Upper lobe of right lung (tissue), 1 donor: ENCODE measurements at regions not wholly inside any gene's neighbourhood (a gene's known extent, or its start where the extent isn't known, plus 50 kb on each side); places are given as distances from the start of the nearest gene placed in this dataset.

Experiments used
- ATAC-seq: fragments of 200-7000 bp; cut with Tn5 transposase; one replicate; pipeline ENCODE4 v1.9.1; 2020; ENCODE audit warnings: mild to moderate bottlenecking, moderate library complexity
- DNase-seq: peaks from one replicate; pipeline ENCODE4 v3.0.0-alpha.2; 2020
- H3K27ac ChIP-seq: fragments of 200-600 bp; one replicate; pipeline ENCODE4 v1.8.0; 2022
- H3K27me3 ChIP-seq: fragments of 200-600 bp; one replicate; pipeline ENCODE4 v1.8.0; 2022; ENCODE audit warnings: mild to moderate bottlenecking
- H3K36me3 ChIP-seq: fragments of 200-600 bp; one replicate; pipeline ENCODE4 v1.8.0; 2022
- H3K4me1 ChIP-seq: fragments of 200-600 bp; one replicate; pipeline ENCODE4 v1.8.0; 2022
- H3K4me3 ChIP-seq: fragments of 200-600 bp; one replicate; pipeline ENCODE4 v1.8.0; 2022; ENCODE audit warnings: mild to moderate bottlenecking
- H3K9me3 ChIP-seq: fragments of 200-600 bp; one replicate; pipeline ENCODE4 v1.8.0; 2022
- CTCF ChIP-seq: fragments of 200-600 bp; IDR thresholded peaks from one replicate; pipeline ENCODE4 v1.8.0; 2022; ENCODE audit warnings: antibody characterized with exemption
- intact Hi-C: fragments of 100-400 bp; cut with DNase I; formaldehyde crosslinking; loops from one replicate; pipeline ENCODE4 v1.11.0; 2022
- donor health status: DM: no; HTN: yes; CAD: no; lungs with severe emphysema.

- Histone ChIP-seq H3K27me3 (no peaks in the 10 kb centered on the region), H3K4me1 (no peaks in the 10 kb centered on the region), H3K36me3 (no peaks in the 10 kb centered on the region), H3K9me3 (no peaks in the 10 kb centered on the region), H3K4me3 (no peak overlapping the region), H3K27ac (no peak overlapping the region)
- intact Hi-C loops = no loop called here
- DNase-seq (no peak), ATAC-seq (no peak)
- no peak for TF ChIP-seq CTCF
Measured at GRCh38 chr10:117921421-117921820, 125.3 kb downstream of the RAB11FIP2 start.

- Histone ChIP-seq H3K27me3 (no peaks in the 10 kb centered on the region), H3K9me3 (no peaks in the 10 kb centered on the region), H3K4me1 (no peaks in the 10 kb centered on the region), H3K36me3 (no peaks in the 10 kb centered on the region), H3K27ac (no peak overlapping the region), H3K4me3 (no peak overlapping the region)
- ATAC-seq = no peak
- intact Hi-C loops = no loop called here
- DNase-seq = no peak
- TF ChIP-seq CTCF = no peak
Measured at GRCh38 chr10:117924820-117925219, 121.9 kb downstream of the RAB11FIP2 start.

GRCh38 chr10:117925369-117925768, 121.4 kb downstream of the RAB11FIP2 start:
- Histone ChIP-seq H3K36me3 (no peaks in the 10 kb centered on the region), H3K9me3 (no peaks in the 10 kb centered on the region), H3K4me3 (no peak overlapping the region), H3K27me3 (no peaks in the 10 kb centered on the region), H3K27ac (no peak overlapping the region), H3K4me1 (no peaks in the 10 kb centered on the region)
- no peak for DNase-seq
- TF ChIP-seq CTCF = no peak
- no peak for ATAC-seq
- intact Hi-C loops = no loop called here

- intact Hi-C loops = no loop called here
- H3K27ac ChIP-seq = no peak overlapping the region
- no peaks in the 10 kb centered on the region for H3K27me3 ChIP-seq
- H3K4me1 ChIP-seq = no peaks in the 10 kb centered on the region
- no peaks in the 10 kb centered on the region for H3K9me3 ChIP-seq
- DNase-seq (no peak), ATAC-seq (no peak)
- H3K4me3 ChIP-seq = no peak overlapping the region
- no peak for TF ChIP-seq CTCF
- H3K36me3 ChIP-seq = no peaks in the 10 kb centered on the region
Measured at GRCh38 chr10:117926491-117926890, 120.2 kb downstream of the RAB11FIP2 start.

- no peak for DNase-seq
- intact Hi-C loops = no loop called here
- ATAC-seq = no peak
- no peak for TF ChIP-seq CTCF
- H3K27ac ChIP-seq = no peak overlapping the region
- H3K27me3 ChIP-seq = no peaks in the 10 kb centered on the region
- H3K4me1 ChIP-seq = no peaks in the 10 kb centered on the region
- H3K36me3 ChIP-seq = no peaks in the 10 kb centered on the region
- no peak overlapping the region for H3K4me3 ChIP-seq
- H3K9me3 ChIP-seq = no peaks in the 10 kb centered on the region
Measured at GRCh38 chr10:117927332-117927731, 119.4 kb downstream of the RAB11FIP2 start.

- TF ChIP-seq CTCF = no peak
- Histone ChIP-seq H3K27ac (no peak overlapping the region), H3K4me3 (no peak overlapping the region), H3K9me3 (no peaks in the 10 kb centered on the region), H3K4me1 (no peaks in the 10 kb centered on the region), H3K36me3 (no peaks in the 10 kb centered on the region), H3K27me3 (no peaks in the 10 kb centered on the region)
- DNase-seq = no peak
- no peak for ATAC-seq
- intact Hi-C loops = no loop called here
Measured at GRCh38 chr10:117927871-117928270, 118.9 kb downstream of the RAB11FIP2 start.
